ENCODE measurements at regions not wholly inside any gene's neighbourhood (a gene's known extent, or its start where the extent isn't known, plus 50 kb on each side); places are given as distances from the start of the nearest gene placed in this dataset.
"Not testable (repeated sequence)": the region's sequence is repeated elsewhere in the genome, so short reads cannot be mapped to it uniquely, and the experiment has no call there.

DNA sequence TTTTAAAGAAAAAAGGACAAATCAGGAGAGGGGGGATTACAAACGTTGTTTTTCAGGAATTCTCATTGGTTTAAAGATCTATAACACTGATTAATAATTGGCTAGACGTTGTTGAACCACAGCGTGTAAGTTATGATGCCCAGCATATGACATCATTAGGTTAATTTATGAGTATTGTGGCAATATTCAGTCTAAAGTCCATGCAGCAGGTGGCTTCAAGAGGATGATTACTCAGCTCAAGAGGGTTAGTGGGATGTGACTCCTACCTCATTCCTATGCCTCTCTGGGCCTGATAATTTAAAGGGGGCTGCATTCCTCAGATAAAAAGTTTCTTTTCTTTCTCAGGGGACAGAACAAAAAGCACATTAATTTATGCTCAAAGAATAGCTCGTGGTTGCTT is 1309.0 kb downstream of the EPHA7 start:
- Histone ChIP-seq H4K20me1 (ENCODE audit: insufficient read depth, poor library complexity, severe bottlenecking) (no peaks in the 10 kb centered on the region), H3K79me2 (no peaks in the 10 kb centered on the region), H3K27ac (peak overlapping the region; percentile 74), H3K9me2 (replicated peaks; ENCODE audit: insufficient read depth) (no peaks in the 10 kb centered on the region), H3K4me1 (ENCODE audit: insufficient read depth) (no peaks in the 10 kb centered on the region), H3K36me3 (replicated peaks; ENCODE audit: insufficient read depth, low read depth) (no peaks in the 10 kb centered on the region), H2AFZ (no peak overlapping the region), H3K27me3 (no peaks in the 10 kb centered on the region), H3K4me3 (no peak overlapping the region), H3K4me2 (no peak overlapping the region), H3K9me3 (ENCODE audit: low read depth) (peaks cover under 1% of the 10 kb centered on the region)
- WGBS (ENCODE audit: low lambda C conversion rate, missing lambda C conversion rate), result 61% methylated on average over 4 of the region's 4 CpGs
- peak; percentile 51 for DNase-seq (ENCODE audit: low spot score)
- TF ChIP-seq EZH2 (IDR thresholded peaks at IDR 0.05; ENCODE audit: borderline replicate concordance) (no peak), EZH2phosphoT487 (IDR thresholded peaks at IDR 0.05; ENCODE audit: low read depth, severe bottlenecking, unreplicated experiment) (no peak)
- TF ChIP-seq, protein P1, sequence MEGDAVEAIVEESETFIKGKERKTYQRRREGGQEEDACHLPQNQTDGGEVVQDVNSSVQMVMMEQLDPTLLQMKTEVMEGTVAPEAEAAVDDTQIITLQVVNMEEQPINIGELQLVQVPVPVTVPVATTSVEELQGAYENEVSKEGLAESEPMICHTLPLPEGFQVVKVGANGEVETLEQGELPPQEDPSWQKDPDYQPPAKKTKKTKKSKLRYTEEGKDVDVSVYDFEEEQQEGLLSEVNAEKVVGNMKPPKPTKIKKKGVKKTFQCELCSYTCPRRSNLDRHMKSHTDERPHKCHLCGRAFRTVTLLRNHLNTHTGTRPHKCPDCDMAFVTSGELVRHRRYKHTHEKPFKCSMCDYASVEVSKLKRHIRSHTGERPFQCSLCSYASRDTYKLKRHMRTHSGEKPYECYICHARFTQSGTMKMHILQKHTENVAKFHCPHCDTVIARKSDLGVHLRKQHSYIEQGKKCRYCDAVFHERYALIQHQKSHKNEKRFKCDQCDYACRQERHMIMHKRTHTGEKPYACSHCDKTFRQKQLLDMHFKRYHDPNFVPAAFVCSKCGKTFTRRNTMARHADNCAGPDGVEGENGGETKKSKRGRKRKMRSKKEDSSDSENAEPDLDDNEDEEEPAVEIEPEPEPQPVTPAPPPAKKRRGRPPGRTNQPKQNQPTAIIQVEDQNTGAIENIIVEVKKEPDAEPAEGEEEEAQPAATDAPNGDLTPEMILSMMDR (IDR thresholded peaks at IDR 0.05; ENCODE audit: poor library complexity), result no peak

DNA sequence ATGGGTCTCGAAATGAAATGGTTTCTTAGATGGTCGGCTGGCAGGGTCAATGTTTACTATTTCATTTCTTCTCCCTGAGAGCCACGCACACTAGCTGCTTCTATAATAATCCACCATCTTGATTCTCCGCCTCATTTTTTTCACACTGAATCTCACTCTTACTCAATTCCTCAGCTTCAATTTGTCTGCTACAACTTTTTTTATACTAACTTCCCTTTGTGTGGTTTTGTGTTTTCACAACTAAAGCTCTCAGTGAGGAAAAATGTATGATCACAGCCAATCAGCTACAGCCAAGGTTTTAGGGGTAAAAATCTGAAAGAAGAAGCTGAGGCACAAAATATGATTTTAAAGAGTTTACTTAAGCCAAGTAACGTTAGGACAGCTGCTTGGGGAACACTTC is 1309.4 kb downstream of the EPHA7 start:
- Histone ChIP-seq H3K9me3 (ENCODE audit: low read depth) (peaks cover 4% of the 10 kb centered on the region), H3K36me3 (replicated peaks; ENCODE audit: insufficient read depth, low read depth) (no peaks in the 10 kb centered on the region), H3K27ac (peak overlapping the region; percentile 74), H4K20me1 (ENCODE audit: insufficient read depth, poor library complexity, severe bottlenecking) (no peaks in the 10 kb centered on the region), H3K9me2 (replicated peaks; ENCODE audit: insufficient read depth) (no peaks in the 10 kb centered on the region), H3K4me3 (no peak overlapping the region), H3K4me1 (ENCODE audit: insufficient read depth) (no peaks in the 10 kb centered on the region), H3K4me2 (peak overlapping the region; percentile 31), H3K79me2 (no peaks in the 10 kb centered on the region), H3K27me3 (no peaks in the 10 kb centered on the region), H2AFZ (no peak overlapping the region)
- DNase-seq (ENCODE audit: low spot score), result no peak
- 89% methylated on average over 5 of the region's 5 CpGs for WGBS (ENCODE audit: low lambda C conversion rate, missing lambda C conversion rate)
- no peak for TF ChIP-seq EZH2phosphoT487 (IDR thresholded peaks at IDR 0.05; ENCODE audit: low read depth, severe bottlenecking, unreplicated experiment)
- TF ChIP-seq, protein P1 (IDR thresholded peaks at IDR 0.05; ENCODE audit: poor library complexity), result no peak

GRCh38 chr6:92109256-92109655 is 1310.1 kb downstream of the EPHA7 start:
- no peaks in the 10 kb centered on the region for H3K36me3 ChIP-seq (replicated peaks; ENCODE audit: insufficient read depth, low read depth)
- no peak overlapping the region for H2AFZ ChIP-seq
- no peak overlapping the region for H3K4me3 ChIP-seq
- no peaks in the 10 kb centered on the region for H3K27me3 ChIP-seq
- H4K20me1 ChIP-seq (ENCODE audit: insufficient read depth, poor library complexity, severe bottlenecking), result no peaks in the 10 kb centered on the region
- no peaks in the 10 kb centered on the region for H3K9me2 ChIP-seq (replicated peaks; ENCODE audit: insufficient read depth)
- H3K4me1 ChIP-seq (ENCODE audit: insufficient read depth), result no peaks in the 10 kb centered on the region
- DNase-seq (ENCODE audit: low spot score), result no peak
- WGBS (ENCODE audit: low lambda C conversion rate, missing lambda C conversion rate), result 97% methylated on average over 13 of the region's 13 CpGs
- no peaks in the 10 kb centered on the region for H3K79me2 ChIP-seq
- no peak overlapping the region for H3K27ac ChIP-seq
- H3K4me2 ChIP-seq, result no peak overlapping the region
- TF ChIP-seq EZH2 (IDR thresholded peaks at IDR 0.05; ENCODE audit: borderline replicate concordance), result no peak
- TF ChIP-seq, protein P1 (IDR thresholded peaks at IDR 0.05; ENCODE audit: poor library complexity), result no peak
- TF ChIP-seq EZH2phosphoT487 (IDR thresholded peaks at IDR 0.05; ENCODE audit: low read depth, severe bottlenecking, unreplicated experiment), result no peak
- peaks cover 4% of the 10 kb centered on the region for H3K9me3 ChIP-seq (ENCODE audit: low read depth)

- Histone ChIP-seq H3K4me2 (no peak overlapping the region), H3K27ac (no peak overlapping the region), H3K27me3 (no peaks in the 10 kb centered on the region), H4K20me1 (ENCODE audit: insufficient read depth, poor library complexity, severe bottlenecking) (no peaks in the 10 kb centered on the region), H2AFZ (no peak overlapping the region), H3K4me3 (no peak overlapping the region), H3K9me2 (replicated peaks; ENCODE audit: insufficient read depth) (no peaks in the 10 kb centered on the region), H3K9me3 (ENCODE audit: low read depth) (no peaks in the 10 kb centered on the region), H3K36me3 (replicated peaks; ENCODE audit: insufficient read depth, low read depth) (no peaks in the 10 kb centered on the region), H3K4me1 (ENCODE audit: insufficient read depth) (no peaks in the 10 kb centered on the region), H3K79me2 (no peaks in the 10 kb centered on the region)
- no peak for DNase-seq (ENCODE audit: low spot score)
- TF ChIP-seq EZH2 (IDR thresholded peaks at IDR 0.05; ENCODE audit: borderline replicate concordance) (no peak), EZH2phosphoT487 (IDR thresholded peaks at IDR 0.05; ENCODE audit: low read depth, severe bottlenecking, unreplicated experiment) (no peak)
- TF ChIP-seq, protein P1 (IDR thresholded peaks at IDR 0.05; ENCODE audit: poor library complexity), result no peak
- WGBS (ENCODE audit: low lambda C conversion rate, missing lambda C conversion rate), result 100% methylated on average over 2 of the region's 2 CpGs
These were observed 1332.6 kb downstream of the EPHA7 start for GRCh38 chr6:92086750-92087149.

DNA sequence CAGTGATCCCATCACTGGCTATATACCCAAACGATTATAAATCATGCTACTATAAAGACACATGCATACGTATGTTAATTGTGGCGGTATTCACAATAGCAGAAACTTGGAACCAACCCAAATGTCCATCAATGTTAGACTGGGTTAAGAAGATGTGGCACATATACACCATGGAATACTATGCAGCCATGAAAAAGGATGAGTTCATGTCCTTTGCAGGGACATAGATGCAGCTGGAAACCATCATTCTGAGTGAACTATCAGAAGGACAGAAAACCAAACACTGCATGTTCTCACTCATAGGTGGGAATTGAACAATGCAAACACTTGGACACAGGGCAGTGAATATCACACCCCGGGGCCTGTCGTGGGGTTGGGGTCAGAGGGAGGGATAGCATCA is 1335.4 kb downstream of the EPHA7 start:
- not testable (repeated sequence) for H4K20me1 ChIP-seq (ENCODE audit: insufficient read depth, poor library complexity, severe bottlenecking)
- 91% methylated on average over 5 of the region's 5 CpGs for WGBS (ENCODE audit: low lambda C conversion rate, missing lambda C conversion rate)

More for the DNA sequence above, 1335.4 kb downstream of the EPHA7 start:
- H2AFZ ChIP-seq; H3K79me2 ChIP-seq; H3K27me3 ChIP-seq; H3K9me3 ChIP-seq (ENCODE audit: low read depth); H3K4me1 ChIP-seq (ENCODE audit: insufficient read depth); H3K36me3 ChIP-seq (replicated peaks; ENCODE audit: insufficient read depth, low read depth); H3K4me3 ChIP-seq; DNase-seq (ENCODE audit: low spot score); H3K4me2 ChIP-seq; H3K27ac ChIP-seq; H3K9me2 ChIP-seq (replicated peaks; ENCODE audit: insufficient read depth): not testable (repeated sequence)

Data from hepatocyte (in vitro differentiated cells).